Natural killer cell treated with Interleukin-12 subunit alpha and Interleukin-12 subunit beta and Interleukin-15 and Interleukin-18, amount 100 ng/mL, for 72 hours (primary cell): ENCODE measurements at regions not wholly inside any gene's neighbourhood (a gene's known extent, or its start where the extent isn't known, plus 50 kb on each side); places are given as distances from the start of the nearest gene placed in this dataset.
"Not testable (repeated sequence)": the region's sequence is repeated elsewhere in the genome, so short reads cannot be mapped to it uniquely, and the experiment has no call there.

ENCODE experiments used
- ATAC-seq, 2 donors: fragments of 150-1000 bp; cut with Tn5 transposase in 1 of 2; sonication (Bioruptor Pico), chemical (Tn5 transposase) in 1 of 2; 2 replicates each; pipeline ENCODE4 v1.10.0; 2021
- DNase-seq: peaks from one replicate; pipeline ENCODE4 v3.0.0; 2022; ENCODE audit warnings: low spot score
- H3K27ac Mint-ChIP-seq, 2 donors: 1 replicate in 1 of 2; 2 replicates in 1 of 2; pipeline ENCODE4 v1.8.0; 2022; ENCODE audit warnings: mixed read lengths in 2 of 2, mild to moderate bottlenecking in 1 of 2, moderate library complexity in 1 of 2
- H3K27me3 Mint-ChIP-seq, 2 donors: 1 replicate in 1 of 2; 2 replicates in 1 of 2; pipeline ENCODE4 v1.8.0; 2022; ENCODE audit warnings: mixed read lengths in 2 of 2
- H3K36me3 Mint-ChIP-seq: one replicate; pipeline ENCODE4 v1.8.0; 2022; ENCODE audit warnings: mixed read lengths
- H3K4me1 Mint-ChIP-seq, 2 donors: 1 replicate in 1 of 2; 2 replicates in 1 of 2; pipeline ENCODE4 v1.8.0; 2022; ENCODE audit warnings: low read depth in 2 of 2, mixed read lengths in 2 of 2, mild to moderate bottlenecking in 1 of 2
- H3K4me3 Mint-ChIP-seq: one replicate; pipeline ENCODE4 v1.8.0; 2022; ENCODE audit warnings: mixed read lengths
- H3K9me3 Mint-ChIP-seq: 2 replicates; pipeline ENCODE4 v1.8.0; 2022; ENCODE audit warnings: mixed read lengths

DNA sequence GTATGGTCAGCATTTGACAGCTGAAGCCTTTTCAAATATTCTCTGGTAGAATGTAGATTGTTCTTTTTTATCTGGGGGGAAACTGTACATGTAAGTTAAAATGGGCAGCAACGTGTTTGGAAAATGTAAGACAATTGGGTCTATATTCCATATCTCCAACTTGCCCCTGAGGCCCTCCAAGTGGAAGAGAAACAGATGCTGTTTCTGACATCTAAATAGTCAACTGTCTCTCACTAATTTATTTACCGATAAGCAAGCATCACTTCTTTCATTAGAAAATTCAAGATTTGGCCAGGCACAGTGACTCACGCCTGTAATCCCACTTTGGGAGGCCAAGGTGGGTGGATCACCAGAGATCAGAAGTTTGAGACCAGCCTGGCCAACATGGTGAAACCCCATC, 120.2 kb upstream of the TBCA start:
- Mint-ChIP-seq H3K4me1 (peaks cover 0 to 3% of the 10 kb centered on the region in 2 donors), H3K4me3 (no peak overlapping the region), H3K27ac (no peak overlapping the region), H3K36me3 (no peaks in the 10 kb centered on the region), H3K27me3 (peaks cover 4 to 8% of the 10 kb centered on the region in 2 donors), H3K9me3 (no peaks in the 10 kb centered on the region)
- ATAC-seq (no peak), DNase-seq (no peak)

GRCh38 chr5:77894103-77894502, 118.0 kb upstream of the TBCA start:
- ATAC-seq, H3K27me3 Mint-ChIP-seq, H3K9me3 Mint-ChIP-seq, H3K4me1 Mint-ChIP-seq, H3K27ac Mint-ChIP-seq, H3K4me3 Mint-ChIP-seq, H3K36me3 Mint-ChIP-seq, DNase-seq: not testable (repeated sequence)

DNA sequence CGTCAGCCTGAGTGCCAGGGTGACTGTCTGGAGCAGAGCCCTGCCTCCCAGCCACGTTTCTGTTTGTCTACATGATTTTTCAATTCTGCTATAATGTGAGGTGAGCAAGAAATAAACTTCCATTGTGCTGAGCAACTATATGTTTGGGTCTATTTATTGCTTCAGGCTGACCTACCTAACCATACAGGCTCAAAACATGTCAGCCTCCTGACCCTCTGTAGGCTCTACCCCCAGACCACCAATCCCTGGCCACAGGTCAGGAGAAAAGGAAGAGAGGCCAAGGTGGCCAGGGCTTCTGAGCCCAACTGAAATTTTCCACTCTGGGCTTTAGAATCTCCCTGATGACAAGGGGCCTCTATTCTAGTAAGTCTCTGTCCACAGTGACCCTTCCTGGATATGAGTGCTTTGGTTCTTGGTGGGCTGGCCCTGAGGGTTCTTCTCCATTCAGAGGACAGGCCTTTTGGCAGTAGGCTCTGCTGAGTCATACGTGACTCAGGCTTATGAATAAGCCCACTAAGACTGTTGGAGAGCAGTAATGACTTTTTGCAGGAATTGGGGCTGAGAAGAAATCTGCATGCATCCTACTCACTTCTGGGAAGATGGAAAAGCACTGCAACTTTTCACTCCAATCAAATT, 117.2 kb upstream of the TBCA start:
- peak; percentile 57 to 67 for ATAC-seq
- Mint-ChIP-seq H3K27me3 (peaks cover 4 to 8% of the 10 kb centered on the region in 2 donors), H3K27ac (no peak overlapping the region)

GRCh38 chr5:77892061-77893010, 116.2 kb upstream of the TBCA start:
- Mint-ChIP-seq H3K4me3 (no peak overlapping the region), H3K27me3 (peaks cover 4 to 8% of the 10 kb centered on the region in 2 donors), H3K9me3 (no peaks in the 10 kb centered on the region), H3K4me1 (peaks cover 0 to 3% of the 10 kb centered on the region in 2 donors), H3K27ac (no peak overlapping the region), H3K36me3 (no peaks in the 10 kb centered on the region)
- ATAC-seq (no peak), DNase-seq (no peak)

More for the DNA sequence above, 117.2 kb upstream of the TBCA start:
- H3K9me3 Mint-ChIP-seq: no peaks in the 10 kb centered on the region
- no peak overlapping the region for H3K4me3 Mint-ChIP-seq
- no peaks in the 10 kb centered on the region for H3K36me3 Mint-ChIP-seq
- DNase-seq: no peak
- peaks cover 0 to 3% of the 10 kb centered on the region in 2 donors for H3K4me1 Mint-ChIP-seq

GRCh38 chr5:77885519-77885918, 109.4 kb upstream of the TBCA start:
- ATAC-seq (no peak), DNase-seq (no peak)
- peaks cover 24 to 25% of the 10 kb centered on the region in 2 donors for H3K27me3 Mint-ChIP-seq
- H3K36me3 Mint-ChIP-seq: no peaks in the 10 kb centered on the region
- H3K4me3 Mint-ChIP-seq: no peak overlapping the region
- no peak overlapping the region for H3K27ac Mint-ChIP-seq
- H3K4me1 Mint-ChIP-seq: peaks cover 12% of the 10 kb centered on the region in 2 donors
- H3K9me3 Mint-ChIP-seq: no peaks in the 10 kb centered on the region

DNA sequence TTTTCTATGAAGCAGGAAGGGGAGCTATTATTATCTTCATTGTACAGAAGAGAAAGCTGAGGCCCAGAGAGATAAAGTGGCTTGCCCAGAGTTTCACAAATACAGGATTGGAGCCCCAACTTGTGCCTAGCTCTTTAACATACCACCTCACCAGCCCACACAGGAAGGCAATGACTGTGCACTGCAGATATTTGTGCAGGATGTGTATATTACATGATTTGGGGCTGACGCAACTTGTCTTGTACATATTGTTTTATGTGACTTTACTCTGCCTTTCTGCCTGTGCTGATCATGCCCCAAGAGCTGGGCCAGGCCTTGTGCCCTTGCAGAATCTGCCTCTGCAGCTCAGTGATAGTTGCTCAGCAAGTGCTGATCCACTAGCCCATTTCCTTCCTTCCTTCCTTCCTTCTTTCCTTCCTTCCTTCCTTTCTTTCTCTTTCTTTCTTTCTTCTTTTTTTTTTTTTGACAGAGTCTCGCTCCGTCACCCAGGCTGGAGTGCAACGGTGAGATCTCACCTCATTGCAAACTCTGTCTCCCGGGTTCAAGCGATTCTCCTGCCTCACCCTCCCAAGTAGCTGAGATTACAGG, 106.6 kb upstream of the TBCA start:
- H3K27ac Mint-ChIP-seq: no peak overlapping the region
- no peak overlapping the region for H3K4me3 Mint-ChIP-seq
- no peak for DNase-seq
- no peaks in the 10 kb centered on the region for H3K36me3 Mint-ChIP-seq
- peaks cover 24 to 25% of the 10 kb centered on the region in 2 donors for H3K27me3 Mint-ChIP-seq
- no peaks in the 10 kb centered on the region for H3K9me3 Mint-ChIP-seq
- ATAC-seq: peak; percentile 50 to 77
- H3K4me1 Mint-ChIP-seq: peaks cover 12% of the 10 kb centered on the region in 2 donors

DNA sequence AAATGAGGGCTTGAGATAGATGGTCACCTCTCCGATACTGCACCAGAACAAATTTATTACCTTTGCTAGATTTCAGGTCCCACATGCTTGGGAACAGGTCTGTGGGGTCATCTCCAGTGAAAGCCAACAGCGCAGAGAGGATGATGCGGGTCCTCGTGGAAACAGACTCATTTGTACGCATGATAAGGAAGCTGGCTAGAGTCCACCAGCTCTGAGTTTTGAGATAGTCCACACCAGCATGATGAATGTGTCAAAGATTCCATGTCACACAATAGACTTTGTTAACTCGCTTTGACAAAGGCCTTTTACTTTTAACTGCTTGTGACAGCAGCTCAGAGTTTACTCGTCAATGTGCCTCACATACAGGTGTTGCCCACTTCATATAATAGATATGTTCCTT, 105.4 kb upstream of the TBCA start:
- Mint-ChIP-seq H3K9me3 (no peaks in the 10 kb centered on the region), H3K36me3 (no peaks in the 10 kb centered on the region), H3K4me3 (no peak overlapping the region), H3K4me1 (peaks cover 12 to 15% of the 10 kb centered on the region in 2 donors), H3K27me3 (peaks cover 21 to 25% of the 10 kb centered on the region in 2 donors), H3K27ac (no peak overlapping the region)
- no peak for DNase-seq
- no peak for ATAC-seq

GRCh38 chr5:77877516-77878355, 101.6 kb upstream of the TBCA start:
- no peaks in the 10 kb centered on the region for H3K36me3 Mint-ChIP-seq
- H3K27me3 Mint-ChIP-seq: peaks cover 0 to 2% of the 10 kb centered on the region in 2 donors
- DNase-seq (no peak), ATAC-seq (no peak)
- H3K4me1 Mint-ChIP-seq: peaks cover 0 to 5% of the 10 kb centered on the region in 2 donors
- H3K27ac Mint-ChIP-seq: no peak overlapping the region
- H3K9me3 Mint-ChIP-seq: no peaks in the 10 kb centered on the region
- H3K4me3 Mint-ChIP-seq: no peak overlapping the region

GRCh38 chr5:77876862-77877502, 100.8 kb upstream of the TBCA start:
- no peak for ATAC-seq
- H3K4me3 Mint-ChIP-seq: no peak overlapping the region
- no peak for DNase-seq
- H3K36me3 Mint-ChIP-seq: no peaks in the 10 kb centered on the region
- H3K9me3 Mint-ChIP-seq: no peaks in the 10 kb centered on the region
- no peak overlapping the region for H3K27ac Mint-ChIP-seq
- H3K27me3 Mint-ChIP-seq: peaks cover 0 to 2% of the 10 kb centered on the region in 2 donors
- H3K4me1 Mint-ChIP-seq: peaks cover 0 to 5% of the 10 kb centered on the region in 2 donors

- Mint-ChIP-seq H3K27ac (no peak overlapping the region), H3K4me1 (peaks cover 0 to 5% of the 10 kb centered on the region in 2 donors), H3K36me3 (no peaks in the 10 kb centered on the region), H3K9me3 (no peaks in the 10 kb centered on the region), H3K4me3 (no peak overlapping the region), H3K27me3 (peaks cover 0 to 2% of the 10 kb centered on the region in 2 donors)
- no peak for ATAC-seq
- DNase-seq: no peak
Measured at GRCh38 chr5:77876316-77876715, 100.2 kb upstream of the TBCA start.

- ATAC-seq (no peak), DNase-seq (no peak)
- no peaks in the 10 kb centered on the region for H3K9me3 Mint-ChIP-seq
- H3K36me3 Mint-ChIP-seq: no peaks in the 10 kb centered on the region
- peaks cover 0 to 2% of the 10 kb centered on the region in 2 donors for H3K27me3 Mint-ChIP-seq
- H3K4me1 Mint-ChIP-seq: peaks cover 0 to 5% of the 10 kb centered on the region in 2 donors
- H3K4me3 Mint-ChIP-seq: no peak overlapping the region
- H3K27ac Mint-ChIP-seq: no peak overlapping the region
Measured at GRCh38 chr5:77874691-77875090, 98.6 kb upstream of the TBCA start.

DNA sequence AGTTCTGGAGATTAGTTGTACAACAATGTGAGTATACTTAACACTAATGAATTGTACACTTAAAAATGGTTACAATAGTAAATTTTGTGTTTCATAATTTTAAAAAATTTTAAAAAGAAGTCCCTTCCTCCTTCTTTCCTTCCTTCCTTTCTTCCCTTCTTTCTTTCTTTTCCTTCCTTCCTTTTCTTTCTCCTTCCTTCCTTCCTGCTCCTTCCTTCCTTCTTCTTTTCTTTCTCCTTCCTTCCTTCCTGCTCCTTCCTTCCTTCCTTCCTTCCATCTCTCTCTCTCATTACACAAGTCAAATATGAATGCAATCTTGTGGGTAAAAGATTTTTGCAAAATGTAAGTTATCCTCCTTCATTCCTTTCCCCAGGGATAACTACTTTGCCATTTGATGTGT, 97.1 kb upstream of the TBCA start:
- Mint-ChIP-seq H3K4me1 (peaks cover 0 to 5% of the 10 kb centered on the region in 2 donors), H3K27ac (no peak overlapping the region), H3K4me3 (no peak overlapping the region), H3K9me3 (no peaks in the 10 kb centered on the region), H3K27me3 (peaks cover 0 to 2% of the 10 kb centered on the region in 2 donors), H3K36me3 (no peaks in the 10 kb centered on the region)
- no peak for DNase-seq
- no peak for ATAC-seq

- DNase-seq (no peak), ATAC-seq (no peak)
- peaks cover 0 to 2% of the 10 kb centered on the region in 2 donors for H3K27me3 Mint-ChIP-seq
- H3K27ac Mint-ChIP-seq: no peak overlapping the region
- no peaks in the 10 kb centered on the region for H3K36me3 Mint-ChIP-seq
- H3K4me3 Mint-ChIP-seq: no peak overlapping the region
- no peaks in the 10 kb centered on the region for H3K9me3 Mint-ChIP-seq
- H3K4me1 Mint-ChIP-seq: peaks cover 0 to 5% of the 10 kb centered on the region in 2 donors
Measured at GRCh38 chr5:77871946-77872345, 95.8 kb upstream of the TBCA start.
